ENCODE measurements at regions not wholly inside any gene's neighbourhood (a gene's known extent, or its start where the extent isn't known, plus 50 kb on each side); places are given as distances from the start of the nearest gene placed in this dataset.

GRCh38 chr21:32216293-32216692 is 62.6 kb downstream of the MIS18A start:
- TF ChIP-seq CTCF (IDR thresholded peaks at IDR 0.05) (no peak), POLR2A (IDR thresholded peaks at IDR 0.05) (no peak)
